Progenitor cell of endocrine pancreas (in vitro differentiated cells): ENCODE measurements at regions not wholly inside any gene's neighbourhood (a gene's known extent, or its start where the extent isn't known, plus 50 kb on each side); places are given as distances from the start of the nearest gene placed in this dataset.

Experiments used
- DNase-seq: peaks from one replicate; pipeline ENCODE4 v3.0.0; 2021; ENCODE audit warnings: low spot score; ENCODE audit not compliant: unreplicated experiment
- H3K27ac Mint-ChIP-seq: 2 replicates; pipeline ENCODE4 v1.8.0; 2021; ENCODE audit warnings: mild to moderate bottlenecking, moderate library complexity, mixed read lengths
- H3K27me3 Mint-ChIP-seq: 2 replicates; pipeline ENCODE4 v1.8.0; 2021; ENCODE audit warnings: mixed read lengths
- H3K36me3 Mint-ChIP-seq: 2 replicates; pipeline ENCODE4 v1.8.0; 2022; ENCODE audit warnings: mixed read lengths; ENCODE audit not compliant: insufficient read depth
- H3K4me1 Mint-ChIP-seq: 2 replicates; pipeline ENCODE4 v1.8.0; 2021; ENCODE audit warnings: low read depth, mixed read lengths
- H3K4me3 Mint-ChIP-seq: 2 replicates; pipeline ENCODE4 v1.8.0; 2021; ENCODE audit warnings: low read depth, mild to moderate bottlenecking, moderate library complexity, mixed read lengths
- H3K9me3 Mint-ChIP-seq: 2 replicates; pipeline ENCODE4 v1.8.0; 2021; ENCODE audit warnings: low read depth, mixed read lengths
- TF ChIP-seq, protein P1 (sequence below): fragments of 200-600 bp; sonication (generic); IDR thresholded peaks from one replicate; pipeline ENCODE4 v1.5.0; 2021; ENCODE audit warnings: antibody characterized with exemption, mild to moderate bottlenecking; ENCODE audit not compliant: unreplicated experiment

DNA sequence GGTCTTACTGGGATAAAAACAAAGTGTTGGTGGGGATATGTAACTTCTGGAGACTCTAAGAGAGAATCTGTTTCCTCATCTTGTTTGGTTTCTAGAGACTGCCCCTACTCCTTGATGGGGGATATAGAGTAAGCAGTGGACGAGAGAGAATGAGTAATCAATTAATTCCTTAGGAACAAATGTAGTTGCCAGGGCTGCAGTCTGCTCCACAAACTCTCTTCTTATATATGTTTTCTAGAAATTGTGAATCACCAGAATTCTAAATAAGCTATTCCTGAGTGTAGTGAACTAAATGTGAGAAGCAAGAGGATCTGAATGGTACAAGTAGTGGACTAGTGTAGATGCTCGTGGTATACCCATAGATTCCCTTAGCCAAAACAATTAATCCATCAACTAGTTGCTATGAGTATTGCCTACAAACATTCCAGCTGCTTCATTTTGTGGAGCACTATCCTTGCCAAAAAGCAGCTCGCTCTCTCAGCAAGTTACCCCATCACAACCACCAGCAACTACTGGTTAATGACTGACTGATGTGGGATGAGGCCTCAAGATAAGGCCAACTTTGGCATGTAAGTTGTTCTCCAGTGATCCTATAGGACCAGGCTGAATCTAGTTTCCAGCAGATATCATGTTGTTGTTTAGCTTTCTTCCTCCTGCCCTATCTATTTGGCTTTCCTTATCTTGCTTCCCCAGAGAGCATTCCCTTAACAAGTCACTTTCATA, 273.0 kb downstream of the SLC7A11 start:
- no peak for DNase-seq
- Mint-ChIP-seq H3K36me3 (no peaks in the 10 kb centered on the region), H3K27ac (no peak overlapping the region), H3K4me1 (peaks cover 12% of the 10 kb centered on the region), H3K27me3 (no peaks in the 10 kb centered on the region), H3K4me3 (no peak overlapping the region), H3K9me3 (peaks cover 9% of the 10 kb centered on the region)
- TF ChIP-seq, protein P1, sequence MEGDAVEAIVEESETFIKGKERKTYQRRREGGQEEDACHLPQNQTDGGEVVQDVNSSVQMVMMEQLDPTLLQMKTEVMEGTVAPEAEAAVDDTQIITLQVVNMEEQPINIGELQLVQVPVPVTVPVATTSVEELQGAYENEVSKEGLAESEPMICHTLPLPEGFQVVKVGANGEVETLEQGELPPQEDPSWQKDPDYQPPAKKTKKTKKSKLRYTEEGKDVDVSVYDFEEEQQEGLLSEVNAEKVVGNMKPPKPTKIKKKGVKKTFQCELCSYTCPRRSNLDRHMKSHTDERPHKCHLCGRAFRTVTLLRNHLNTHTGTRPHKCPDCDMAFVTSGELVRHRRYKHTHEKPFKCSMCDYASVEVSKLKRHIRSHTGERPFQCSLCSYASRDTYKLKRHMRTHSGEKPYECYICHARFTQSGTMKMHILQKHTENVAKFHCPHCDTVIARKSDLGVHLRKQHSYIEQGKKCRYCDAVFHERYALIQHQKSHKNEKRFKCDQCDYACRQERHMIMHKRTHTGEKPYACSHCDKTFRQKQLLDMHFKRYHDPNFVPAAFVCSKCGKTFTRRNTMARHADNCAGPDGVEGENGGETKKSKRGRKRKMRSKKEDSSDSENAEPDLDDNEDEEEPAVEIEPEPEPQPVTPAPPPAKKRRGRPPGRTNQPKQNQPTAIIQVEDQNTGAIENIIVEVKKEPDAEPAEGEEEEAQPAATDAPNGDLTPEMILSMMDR: no peak

DNA sequence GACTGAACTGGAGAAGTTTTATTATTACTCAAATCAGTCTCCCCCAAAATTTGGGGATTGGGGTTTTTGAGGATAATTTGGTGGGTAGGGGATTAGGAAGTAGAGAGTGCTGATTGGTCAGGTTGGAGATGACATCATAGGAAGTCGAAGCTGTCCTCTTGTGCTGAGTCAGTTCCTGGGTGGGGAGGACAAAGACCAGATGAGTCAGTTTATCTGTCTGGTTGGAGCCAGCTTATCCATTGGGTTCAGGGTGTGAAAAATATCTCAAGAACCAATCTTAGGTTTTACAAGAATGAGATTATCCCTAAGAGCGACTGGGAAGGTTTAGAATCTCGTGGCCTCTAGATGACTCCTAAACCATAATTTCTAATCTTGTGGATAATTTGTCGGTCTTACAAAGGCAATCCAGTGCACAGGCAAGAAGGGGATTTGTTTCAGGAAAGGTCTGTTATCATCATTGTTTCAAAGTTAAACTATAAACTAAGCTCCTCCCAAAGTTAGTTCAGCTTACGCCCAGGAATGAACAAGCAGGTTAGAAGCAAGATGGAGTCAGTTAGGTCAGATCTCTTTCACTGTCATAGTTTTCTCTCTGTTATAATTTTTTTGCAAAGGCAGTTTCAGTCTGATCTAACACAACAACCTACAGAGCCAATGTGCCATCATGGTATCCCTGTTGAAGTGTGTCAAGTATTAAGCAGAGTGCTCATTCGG, 274.5 kb downstream of the SLC7A11 start:
- H3K36me3 Mint-ChIP-seq: no peaks in the 10 kb centered on the region
- H3K27ac Mint-ChIP-seq: no peak overlapping the region
- peaks cover 9% of the 10 kb centered on the region for H3K9me3 Mint-ChIP-seq
- H3K27me3 Mint-ChIP-seq: no peaks in the 10 kb centered on the region
- TF ChIP-seq, protein P1: no peak
- no peak overlapping the region for H3K4me3 Mint-ChIP-seq
- DNase-seq: no peak
- peaks cover 12% of the 10 kb centered on the region for H3K4me1 Mint-ChIP-seq

DNA sequence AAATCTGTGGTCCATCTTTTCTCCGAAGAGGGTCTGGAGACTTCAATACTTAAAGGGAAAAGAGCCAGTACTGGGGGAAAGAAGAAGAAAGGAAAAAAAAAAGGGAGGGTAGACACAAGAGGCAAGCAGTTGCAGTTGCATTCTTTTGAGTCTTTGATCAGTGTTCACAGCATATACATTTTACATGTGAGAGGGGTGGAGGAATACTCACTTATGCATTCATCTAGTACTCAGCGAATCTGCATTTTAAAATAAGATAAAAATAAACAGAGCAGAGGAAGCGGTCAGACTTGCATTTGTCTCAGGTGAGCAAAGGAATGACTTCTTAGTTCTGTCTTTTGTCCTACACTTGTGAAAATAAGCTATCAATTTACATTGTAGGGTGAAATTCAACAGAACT, 275.6 kb downstream of the SLC7A11 start:
- no peaks in the 10 kb centered on the region for H3K27me3 Mint-ChIP-seq
- no peak overlapping the region for H3K4me3 Mint-ChIP-seq
- H3K4me1 Mint-ChIP-seq: peaks cover 12% of the 10 kb centered on the region
- H3K36me3 Mint-ChIP-seq: no peaks in the 10 kb centered on the region
- H3K27ac Mint-ChIP-seq: no peak overlapping the region
- TF ChIP-seq, protein P1: no peak
- H3K9me3 Mint-ChIP-seq: peaks cover 9% of the 10 kb centered on the region
- no peak for DNase-seq

DNA sequence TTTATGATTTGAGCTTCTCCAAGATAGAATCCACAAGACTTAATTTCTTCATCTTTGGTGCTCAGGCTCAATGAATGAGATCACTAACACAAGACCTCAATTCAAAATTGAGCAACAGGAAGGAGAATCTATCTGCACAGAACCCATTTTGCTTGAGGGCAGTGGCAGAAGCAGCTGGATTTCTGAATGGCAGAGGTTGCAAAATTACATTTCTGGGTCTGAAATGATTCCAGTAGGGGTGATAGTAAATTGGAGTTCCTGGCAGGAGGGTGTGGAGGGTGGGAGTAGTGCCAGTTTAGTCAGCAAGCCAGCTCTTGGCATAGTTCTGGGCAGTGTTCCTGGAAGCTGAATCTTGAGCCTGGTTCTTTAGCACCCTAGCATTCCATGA, 281.1 kb downstream of the SLC7A11 start:
- Mint-ChIP-seq H3K4me1 (peaks cover 2% of the 10 kb centered on the region), H3K27ac (no peak overlapping the region), H3K36me3 (no peaks in the 10 kb centered on the region), H3K9me3 (no peaks in the 10 kb centered on the region), H3K27me3 (no peaks in the 10 kb centered on the region), H3K4me3 (no peak overlapping the region)
- TF ChIP-seq, protein P1: no peak
- DNase-seq: no peak

DNA sequence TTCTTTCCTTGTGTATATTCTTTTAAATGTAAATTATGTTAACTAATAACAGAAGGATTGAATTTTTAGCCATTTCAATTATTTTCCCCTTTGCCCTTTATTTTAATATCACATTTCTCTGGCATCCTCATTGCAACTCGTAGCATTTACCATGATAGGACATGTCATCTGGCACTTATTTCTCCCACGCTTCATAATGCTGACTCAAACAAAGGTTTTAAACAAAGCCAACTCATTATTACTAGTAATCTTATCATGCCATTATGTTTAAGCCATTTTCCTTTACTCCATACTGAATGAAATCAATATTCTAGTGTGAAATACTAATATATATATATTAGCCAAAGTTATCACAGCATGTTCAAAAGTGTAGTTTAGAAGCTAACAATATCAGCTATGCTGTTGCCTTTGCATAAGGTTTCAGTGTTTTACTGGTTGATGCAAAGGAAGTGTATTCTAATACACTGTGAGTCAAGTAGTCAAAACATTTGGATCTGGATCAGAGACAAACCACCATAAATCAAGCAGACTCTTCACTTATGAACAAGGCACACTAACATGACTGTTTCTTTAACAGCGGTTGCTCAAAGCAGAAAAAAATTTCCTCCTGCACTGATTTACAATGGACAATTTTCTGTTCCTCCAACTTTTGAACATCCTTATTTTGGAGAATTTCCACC, 281.6 kb downstream of the SLC7A11 start:
- no peak overlapping the region for H3K27ac Mint-ChIP-seq
- H3K36me3 Mint-ChIP-seq: no peaks in the 10 kb centered on the region
- no peaks in the 10 kb centered on the region for H3K27me3 Mint-ChIP-seq
- no peak for DNase-seq
- TF ChIP-seq, protein P1: no peak
- H3K4me3 Mint-ChIP-seq: no peak overlapping the region
- H3K4me1 Mint-ChIP-seq: peaks cover 7% of the 10 kb centered on the region
- no peaks in the 10 kb centered on the region for H3K9me3 Mint-ChIP-seq
